ENCODE measurements at regions not wholly inside any gene's neighbourhood (a gene's known extent, or its start where the extent isn't known, plus 50 kb on each side); places are given as distances from the start of the nearest gene placed in this dataset.

GRCh38 chr11:127369356-127369755 lies 368.8 kb upstream of the KIRREL3 start:
- no peak overlapping the region for H3K4me3 ChIP-seq (ENCODE audit: low read depth, low read length)
- no peak for TF ChIP-seq CTCF (IDR thresholded peaks at IDR 0.05; ENCODE audit: low read depth, low read length)

DNA sequence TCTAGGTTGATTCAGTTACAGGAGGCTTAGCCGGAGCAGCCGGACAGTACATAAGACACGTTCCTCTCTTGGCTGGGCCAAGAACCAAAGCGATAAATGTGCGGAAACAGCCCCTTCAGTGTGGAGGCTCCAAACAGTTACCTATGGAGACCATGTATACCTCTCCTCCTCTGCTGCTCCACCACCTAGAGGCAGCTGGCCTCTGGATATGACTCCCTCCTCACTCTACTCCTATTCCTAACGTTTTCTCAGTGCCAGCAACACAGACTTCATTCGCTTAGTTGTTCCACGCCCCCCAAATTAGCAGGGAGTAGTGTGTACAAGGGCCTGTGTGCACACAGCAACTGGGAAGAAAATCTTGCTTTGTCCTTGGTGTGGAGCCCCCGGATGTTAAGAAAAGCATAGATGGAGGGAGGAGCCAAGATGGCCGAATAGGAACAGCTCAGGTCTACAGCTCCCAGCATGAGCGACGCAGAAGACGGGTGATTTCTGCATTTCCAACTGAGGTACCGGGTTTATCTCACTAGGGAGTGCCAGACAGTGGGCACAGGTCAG lies 362.3 kb upstream of the KIRREL3 start:
- H3K4me3 ChIP-seq (ENCODE audit: low read depth, low read length): no peak overlapping the region
- no peak for TF ChIP-seq CTCF (IDR thresholded peaks at IDR 0.05; ENCODE audit: low read depth, low read length)

- TF ChIP-seq CTCF (IDR thresholded peaks at IDR 0.05; ENCODE audit: low read depth, low read length): no peak
- H3K4me3 ChIP-seq (ENCODE audit: low read depth, low read length): no peak overlapping the region
Observed at GRCh38 chr11:127358160-127358559, 357.6 kb upstream of the KIRREL3 start.

DNA sequence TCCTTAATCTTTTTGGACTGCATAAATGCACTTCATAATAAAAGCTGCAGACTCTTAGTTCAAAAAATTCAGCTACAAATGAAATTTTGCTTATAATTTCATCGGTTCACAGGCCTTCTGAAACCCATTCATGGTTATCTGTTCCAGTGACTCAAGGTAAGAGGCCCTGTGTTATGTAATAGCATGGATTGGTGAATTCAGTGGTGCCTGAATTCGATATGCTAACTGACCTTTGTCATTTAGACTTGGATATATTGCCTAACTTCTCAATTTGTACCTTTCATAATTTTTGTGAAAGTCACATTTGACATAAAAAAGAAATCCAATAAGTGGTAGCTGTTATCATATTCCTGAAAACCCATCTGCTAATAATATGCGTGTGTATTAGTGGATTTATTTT lies 349.9 kb upstream of the KIRREL3 start:
- no peak for TF ChIP-seq CTCF (IDR thresholded peaks at IDR 0.05; ENCODE audit: low read depth, low read length)
- H3K4me3 ChIP-seq (ENCODE audit: low read depth, low read length): no peak overlapping the region

DNA sequence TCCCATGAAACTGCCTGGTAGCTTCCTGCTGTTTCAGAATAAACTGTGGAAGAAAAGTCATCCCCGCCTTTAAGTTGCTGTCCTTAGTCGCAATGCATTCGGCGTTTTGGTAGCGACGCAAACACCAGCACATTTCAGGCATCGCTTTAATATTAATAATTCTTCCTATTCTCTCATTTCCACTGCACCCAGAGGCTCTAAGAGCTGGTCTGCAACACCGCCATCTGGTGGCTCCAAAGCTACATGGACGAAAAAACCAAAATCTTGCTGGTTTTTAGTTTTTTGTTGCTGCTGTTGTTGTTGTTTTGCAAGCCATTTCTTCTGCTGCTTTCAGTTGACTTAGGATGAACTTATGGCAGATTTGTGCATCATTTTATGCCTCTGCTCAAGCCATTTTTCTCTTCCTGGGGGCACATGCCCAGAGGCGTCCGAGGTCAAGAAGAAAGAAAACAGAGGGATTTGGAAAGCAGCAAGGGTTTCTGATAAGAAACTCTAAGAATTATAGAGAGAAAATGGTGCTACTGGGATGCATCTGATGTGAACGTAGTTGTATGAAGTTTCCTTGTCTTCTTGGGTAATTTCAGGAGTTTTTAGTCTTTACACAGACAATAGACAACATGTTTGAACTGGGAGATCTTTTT lies 345.4 kb upstream of the KIRREL3 start:
- no peak overlapping the region for H3K4me3 ChIP-seq (ENCODE audit: low read depth, low read length)
- TF ChIP-seq CTCF (IDR thresholded peaks at IDR 0.05; ENCODE audit: low read depth, low read length): peak; percentile 75

DNA sequence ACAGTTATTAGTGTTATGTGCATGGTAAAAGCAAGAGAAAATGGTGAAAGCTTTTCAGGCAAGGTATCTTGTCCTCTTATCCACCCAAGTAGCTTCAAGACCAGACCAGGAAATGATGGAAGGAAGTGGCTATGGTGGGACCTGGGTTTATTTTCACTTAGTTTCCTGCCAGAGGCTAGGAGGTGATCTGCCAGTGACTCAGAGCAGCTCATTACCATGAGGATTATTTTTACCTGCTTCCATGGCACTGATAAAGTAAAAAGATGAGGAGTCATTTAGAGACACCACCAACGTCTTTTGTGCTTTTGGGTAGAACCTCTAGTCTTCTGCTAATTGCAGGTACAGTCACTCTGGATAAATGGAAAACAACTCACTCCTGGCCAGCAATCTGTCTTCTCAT lies 339.9 kb upstream of the KIRREL3 start:
- no peak overlapping the region for H3K4me3 ChIP-seq (ENCODE audit: low read depth, low read length)
- no peak for TF ChIP-seq CTCF (IDR thresholded peaks at IDR 0.05; ENCODE audit: low read depth, low read length)

- H3K4me3 ChIP-seq (ENCODE audit: low read depth, low read length): no peak overlapping the region
- TF ChIP-seq CTCF (IDR thresholded peaks at IDR 0.05; ENCODE audit: low read depth, low read length): no peak
Observed at GRCh38 chr11:127339376-127339775, 338.8 kb upstream of the KIRREL3 start.

Data from WI38 (cell line).